GM21825 (cell line): ENCODE measurements at regions not wholly inside any gene's neighbourhood (a gene's known extent, or its start where the extent isn't known, plus 50 kb on each side); places are given as distances from the start of the nearest gene placed in this dataset.

Source experiments
- ATAC-seq: cut with Tn5 transposase; IDR thresholded peaks from one replicate; pipeline ENCODE4 v1.9.1; 2021; ENCODE audit warnings: mild to moderate bottlenecking, moderate library complexity; ENCODE audit not compliant: unreplicated experiment

DNA sequence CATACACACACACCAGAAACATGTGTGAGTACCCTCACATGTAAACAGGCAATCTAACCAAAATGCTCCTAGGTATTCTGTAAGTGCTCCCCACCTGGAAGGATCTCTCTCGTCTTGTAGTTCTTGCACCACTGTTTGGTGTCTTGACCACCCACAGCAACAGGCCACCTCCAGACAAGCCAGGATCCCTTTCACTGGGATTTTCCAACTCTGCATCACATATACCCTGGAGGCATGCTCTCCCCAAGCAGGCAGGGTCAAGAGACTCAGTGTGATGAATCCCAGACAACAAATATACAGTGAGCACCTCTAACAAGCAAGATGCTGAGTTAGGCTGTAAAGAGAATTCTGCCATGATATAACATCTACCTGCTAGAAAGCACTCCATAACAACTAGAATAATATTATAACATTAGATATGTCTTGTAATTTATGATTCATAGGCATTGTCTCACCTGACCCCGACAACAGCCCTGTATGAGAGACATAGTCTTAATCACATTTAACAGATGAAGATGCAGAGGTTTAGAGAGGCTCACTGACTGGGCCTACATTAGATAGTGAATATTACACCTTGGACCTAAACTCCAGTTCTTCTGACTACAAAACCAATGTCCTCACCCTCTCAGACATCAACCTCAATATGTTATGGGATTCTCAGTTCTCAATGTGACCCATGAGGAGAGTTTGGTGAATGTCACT is 76.5 kb upstream of the BCL6 start:
- ATAC-seq: no peak

DNA sequence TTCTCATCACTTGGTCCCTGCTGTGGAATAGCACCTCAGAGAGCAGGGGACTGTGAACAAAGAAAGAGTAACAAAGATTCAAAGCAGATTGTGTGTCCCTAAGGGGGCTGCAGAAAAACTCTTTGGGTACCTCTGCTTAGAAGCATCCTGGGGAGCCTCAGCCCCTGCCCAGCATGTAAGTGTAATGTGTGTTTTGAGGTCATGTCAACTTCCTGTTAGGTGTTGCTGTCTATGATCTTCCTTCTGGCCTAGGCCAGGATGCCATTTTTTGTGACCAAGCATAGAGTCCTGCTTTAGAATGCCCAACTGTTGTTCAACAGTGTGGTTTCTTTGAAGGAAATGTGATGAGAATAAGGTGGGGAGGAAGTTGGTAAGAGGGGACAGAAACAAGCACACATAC is 77.1 kb upstream of the BCL6 start:
- ATAC-seq: no peak

DNA sequence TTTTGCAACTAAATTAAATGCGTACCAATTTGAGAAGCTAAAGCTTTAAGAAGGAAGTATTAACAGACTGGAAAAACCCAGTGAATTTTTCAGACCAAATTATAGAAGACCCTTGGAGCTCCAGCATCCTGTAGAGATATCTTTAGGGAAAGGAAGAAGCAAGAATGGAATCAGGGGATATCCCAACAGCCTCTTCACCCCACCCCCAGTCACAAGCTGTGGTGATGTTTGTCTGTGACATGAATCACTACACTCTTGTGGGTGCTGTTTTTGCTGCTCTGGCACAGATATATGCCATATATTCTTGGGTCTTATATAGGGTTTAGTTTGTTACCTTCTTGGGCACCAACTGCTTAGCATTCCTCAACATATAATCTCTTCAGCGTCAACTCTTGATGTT is 78.5 kb upstream of the BCL6 start:
- ATAC-seq: no peak

DNA sequence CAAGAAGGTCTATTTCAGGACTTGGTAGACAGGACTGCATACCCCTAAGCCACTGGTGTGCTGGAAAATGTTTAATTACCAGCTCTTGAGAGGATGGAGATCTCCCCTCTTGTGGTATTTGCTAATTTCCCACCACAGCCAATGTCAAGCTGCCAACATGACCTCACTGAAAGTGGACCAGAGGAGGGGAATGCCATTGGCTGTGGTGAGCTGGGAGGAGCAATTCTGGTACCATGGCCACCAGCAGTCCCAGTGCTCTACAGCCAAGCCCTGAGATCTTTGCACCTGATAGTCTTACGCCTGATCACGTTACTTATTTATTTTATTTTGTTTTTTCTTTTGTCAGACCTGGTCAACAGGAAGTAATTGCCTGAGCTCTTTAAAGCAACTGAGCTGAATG is 82.5 kb upstream of the BCL6 start:
- no peak for ATAC-seq

DNA sequence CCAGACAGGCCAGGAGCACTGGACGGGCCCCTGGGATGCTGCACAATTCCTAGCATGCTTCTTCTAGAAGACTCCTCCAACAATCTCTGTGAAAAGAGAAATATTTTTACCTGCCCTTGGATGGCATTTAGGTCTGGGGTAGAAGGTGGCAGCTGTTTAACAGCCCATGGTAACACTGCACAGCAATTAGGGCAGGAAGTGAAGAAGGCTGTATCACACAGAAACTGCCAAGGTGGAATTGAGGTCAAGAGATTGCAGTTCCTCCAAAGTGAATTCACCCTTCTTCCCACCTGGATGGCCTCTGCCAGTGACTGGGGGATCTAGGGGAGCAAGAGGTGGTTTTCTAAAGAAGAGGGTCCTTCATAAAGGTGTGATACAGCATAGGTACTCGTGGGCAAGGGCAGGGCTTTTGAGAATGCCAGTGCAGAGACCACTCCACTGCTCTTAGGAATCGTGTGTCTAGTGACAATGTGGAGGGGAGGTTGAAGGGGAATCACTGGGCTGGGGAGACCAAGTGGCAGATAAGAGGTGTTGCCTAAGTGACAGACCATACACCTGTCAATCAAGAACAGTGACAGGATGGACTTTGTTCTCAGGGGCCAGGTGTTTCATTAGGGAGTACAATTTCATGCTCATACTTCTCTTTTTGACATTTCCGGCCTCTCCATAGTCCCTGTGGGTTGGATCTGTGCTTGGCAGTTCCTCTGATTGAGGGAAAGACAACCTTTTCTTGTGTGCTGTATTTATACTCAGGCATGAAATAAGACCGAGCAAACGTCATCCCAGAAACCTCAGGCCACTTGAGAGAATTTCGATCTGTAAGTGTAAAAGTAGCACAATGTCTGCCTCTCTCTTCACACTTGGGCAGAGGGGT is 83.5 kb upstream of the BCL6 start:
- no peak for ATAC-seq

DNA sequence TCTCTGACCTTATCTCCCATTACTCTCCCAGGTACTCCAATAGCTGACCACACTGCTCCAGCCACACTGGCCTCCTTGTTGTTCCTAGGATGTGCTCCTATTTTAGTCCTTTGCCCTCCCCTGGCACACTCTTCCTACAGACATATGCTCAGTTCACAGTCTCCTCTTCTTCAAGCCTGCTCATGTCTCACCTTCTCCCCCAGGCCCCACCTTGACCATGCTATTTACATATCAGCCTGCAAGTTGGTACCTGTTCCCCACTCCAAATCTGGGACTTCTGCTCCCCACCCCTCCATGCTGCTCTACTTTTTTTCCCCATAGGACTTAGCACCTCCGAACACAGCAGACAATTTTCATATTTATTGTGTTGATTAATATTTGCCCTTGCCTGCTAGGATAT is 84.9 kb upstream of the BCL6 start:
- no peak for ATAC-seq

DNA sequence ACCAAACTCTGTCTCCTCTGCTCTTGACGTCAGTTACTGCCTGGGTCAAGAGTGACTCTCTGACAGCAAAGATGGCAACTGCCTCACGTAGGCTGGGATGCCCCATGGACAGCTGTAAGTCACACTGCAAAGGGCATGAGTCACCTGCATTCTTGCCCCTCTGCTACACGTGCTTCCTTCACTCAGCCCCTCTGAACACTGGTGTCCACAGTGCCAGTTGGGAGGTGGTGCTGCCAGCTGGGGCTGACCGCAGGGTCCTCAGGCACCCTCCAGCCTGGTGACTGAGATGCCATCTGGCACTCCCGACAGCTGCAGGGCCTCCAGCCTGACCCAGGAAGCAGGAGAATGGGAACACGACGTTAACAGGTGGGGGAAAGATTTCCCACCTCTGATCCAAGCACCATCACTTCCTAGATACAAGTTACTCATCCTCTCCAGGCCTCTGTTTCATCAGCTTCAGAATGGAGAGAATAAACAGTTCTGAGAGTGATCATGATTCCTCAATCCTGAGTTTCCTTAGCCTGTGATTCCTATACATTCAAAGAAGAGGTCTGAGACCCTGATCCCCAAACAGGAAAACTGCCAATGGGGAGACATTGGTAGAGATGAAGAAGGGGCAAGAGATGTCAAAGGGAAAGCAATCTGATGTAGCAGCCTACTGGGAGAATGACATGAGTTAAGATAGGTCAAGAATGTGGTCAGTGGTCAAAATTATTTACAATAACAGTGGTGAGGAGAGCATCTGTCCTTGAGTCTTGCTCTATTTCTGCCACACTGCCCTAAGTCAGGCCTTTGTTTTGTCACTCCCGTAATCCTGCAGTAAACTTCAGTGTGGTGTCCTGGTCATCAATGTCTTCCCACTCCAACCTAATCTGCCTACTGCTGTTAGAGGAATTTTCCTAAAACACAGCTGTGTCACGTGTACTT is 86.1 kb upstream of the BCL6 start:
- ATAC-seq: no peak

DNA sequence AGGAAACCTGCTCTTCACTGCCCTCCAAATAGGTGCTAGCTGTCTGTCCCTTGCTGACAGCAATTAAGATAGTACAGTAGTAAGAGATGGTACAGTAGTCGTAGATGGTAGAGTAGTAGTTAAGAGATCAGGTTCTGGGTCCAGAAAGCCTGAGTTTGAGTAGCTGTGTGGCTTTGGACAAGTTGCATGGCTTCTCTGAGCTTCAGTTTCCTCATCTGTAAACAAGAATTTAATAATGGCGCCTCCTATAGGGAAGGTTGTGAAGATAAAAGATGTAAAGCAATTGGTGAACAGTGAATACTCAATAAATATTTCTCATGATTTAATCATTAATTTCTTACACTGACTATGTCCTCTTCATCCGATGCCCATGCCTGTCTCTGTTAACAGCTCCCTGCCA is 86.9 kb upstream of the BCL6 start:
- no peak for ATAC-seq

DNA sequence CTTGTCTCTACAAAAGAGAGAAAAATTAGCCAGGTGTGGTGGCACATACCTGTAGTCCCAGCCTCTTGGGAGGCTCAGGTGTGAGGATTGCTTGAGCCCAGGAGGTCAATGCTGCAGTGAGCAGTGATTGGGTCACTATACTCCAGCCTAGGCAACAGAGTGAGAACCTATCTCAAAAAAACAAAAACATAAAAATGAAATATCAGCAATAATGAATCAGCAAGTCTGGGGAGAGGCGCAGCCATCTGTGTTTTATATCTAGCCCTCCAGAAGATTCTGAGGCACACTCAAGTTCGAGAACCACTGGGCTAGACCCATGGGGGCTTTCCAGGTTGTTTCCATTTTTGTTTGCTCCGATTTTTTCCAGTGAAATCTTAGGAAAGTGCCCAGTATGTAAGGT is 88.1 kb upstream of the BCL6 start:
- no peak for ATAC-seq

DNA sequence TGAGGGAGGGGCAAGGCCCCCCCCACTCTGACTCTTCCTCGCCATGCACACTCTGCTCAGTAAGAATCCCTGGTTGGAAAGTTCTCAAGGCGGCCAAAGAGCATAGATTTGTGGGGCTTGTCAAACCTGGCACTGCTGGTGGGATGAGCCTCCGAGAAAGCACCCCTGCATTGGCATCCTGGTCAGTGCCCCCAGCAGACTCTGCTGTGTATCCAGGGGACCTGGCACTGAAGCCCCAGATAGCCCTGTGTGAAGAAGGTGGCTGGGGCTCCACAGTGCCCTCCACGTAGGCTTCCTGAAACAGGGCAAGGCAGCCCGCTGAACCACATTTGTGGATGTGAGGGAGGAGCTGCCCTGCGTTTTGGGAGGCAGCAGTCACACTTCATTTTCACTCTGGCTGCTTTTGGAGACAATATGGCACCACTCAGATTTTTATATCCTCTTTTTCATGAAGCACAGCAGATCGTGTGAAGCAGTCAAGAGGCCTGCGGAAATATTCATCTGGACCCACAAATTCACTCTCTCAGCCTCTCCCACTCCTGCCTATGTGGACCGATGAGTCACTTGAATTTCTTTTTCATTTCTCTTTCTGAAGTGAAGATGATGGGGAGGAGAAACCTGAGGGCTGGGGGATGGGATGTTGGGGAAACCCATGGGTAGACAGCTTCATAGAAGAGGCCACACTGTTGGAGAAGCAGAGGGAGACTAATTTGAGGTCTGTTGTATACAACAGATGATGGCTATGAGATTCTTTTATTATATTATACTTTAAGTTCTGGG is 88.7 kb upstream of the BCL6 start:
- ATAC-seq: no peak

DNA sequence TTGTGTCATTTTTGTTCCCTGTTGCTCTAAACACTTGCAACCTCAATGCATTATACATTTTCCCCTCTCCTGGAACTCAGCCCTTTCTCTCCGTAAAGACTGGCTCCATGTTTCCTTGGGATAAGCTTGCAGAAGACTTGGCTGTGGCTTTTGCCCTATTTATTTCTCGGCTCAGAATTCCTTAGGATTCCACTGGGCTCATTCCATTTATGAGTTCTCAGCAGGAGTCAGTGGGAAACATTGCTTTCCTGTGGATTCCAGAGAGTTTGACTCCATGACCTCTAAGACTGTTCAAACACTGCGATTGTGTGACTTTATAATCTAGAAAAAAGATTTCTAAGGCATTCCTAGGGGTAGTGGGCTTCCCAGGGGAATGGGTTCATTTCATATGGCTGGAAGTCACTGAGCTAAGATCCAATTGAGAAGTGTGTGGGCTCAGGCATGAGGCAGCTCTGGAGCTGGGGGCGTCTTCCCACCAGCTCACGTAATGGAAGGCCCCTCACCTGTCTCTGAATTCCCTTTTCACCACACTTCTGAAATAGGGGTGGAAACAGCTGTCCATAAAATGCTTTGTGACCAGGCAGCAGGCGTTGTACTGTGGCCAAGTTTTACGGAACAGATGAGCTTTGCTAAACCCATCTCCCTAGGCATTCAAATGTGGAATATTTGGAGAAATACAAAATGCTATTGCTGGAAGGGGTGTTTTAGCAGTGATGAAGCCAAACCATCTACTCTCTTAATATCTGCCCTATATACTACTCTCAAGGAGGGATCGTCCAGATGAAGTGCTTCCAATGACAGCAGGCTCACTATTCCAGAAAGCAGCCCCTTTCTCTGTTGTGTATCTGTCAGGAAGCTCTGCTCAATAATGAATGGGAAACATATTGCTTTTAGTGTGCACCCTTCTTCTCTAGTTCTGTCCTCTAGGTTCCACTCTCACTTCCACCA is 91.8 kb upstream of the BCL6 start:
- ATAC-seq: no peak

DNA sequence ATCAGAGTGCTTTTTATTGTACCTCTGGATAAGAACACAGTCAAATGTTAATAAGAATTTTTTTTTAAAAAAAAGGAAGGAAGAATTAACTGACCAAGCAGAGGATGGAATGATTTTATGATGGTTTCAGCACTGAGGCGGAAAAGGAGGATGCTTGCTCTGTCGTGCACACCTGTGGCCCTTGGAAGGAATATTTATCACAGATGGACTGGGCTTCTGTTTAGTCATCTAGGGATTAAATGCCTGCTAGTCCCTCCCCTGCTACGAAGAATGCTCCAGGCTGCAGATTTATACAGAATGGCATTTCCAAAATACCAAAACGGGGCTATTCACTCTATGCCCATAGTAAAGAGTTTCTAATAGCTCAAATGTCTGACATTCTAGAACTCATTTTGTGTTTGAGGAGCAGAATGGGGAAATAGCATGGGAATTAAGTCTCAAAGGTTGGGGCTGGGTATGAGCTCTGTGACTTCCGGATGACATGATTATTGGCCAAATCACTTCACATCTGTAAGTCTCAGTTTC is 92.8 kb upstream of the BCL6 start:
- no peak for ATAC-seq

DNA sequence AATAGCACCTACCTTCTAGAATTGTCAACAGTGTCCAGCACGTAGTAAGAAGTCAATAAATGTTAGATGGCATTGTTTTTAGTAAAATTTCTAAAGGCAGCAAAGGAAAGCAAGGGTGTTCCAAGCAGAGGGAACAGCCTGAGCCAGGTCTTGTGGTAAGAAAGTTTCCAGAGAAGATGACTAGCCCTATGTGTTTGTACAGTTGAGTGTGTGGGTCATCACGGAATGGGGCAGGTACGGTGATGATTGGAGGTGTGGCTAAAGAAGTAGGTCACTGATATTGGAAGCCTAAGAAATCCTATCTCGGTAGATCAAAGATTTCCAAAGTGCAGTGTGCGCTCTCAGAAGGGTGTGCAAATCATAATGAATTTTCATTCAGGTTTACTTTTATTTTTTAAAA is 94.2 kb upstream of the BCL6 start:
- no peak for ATAC-seq

DNA sequence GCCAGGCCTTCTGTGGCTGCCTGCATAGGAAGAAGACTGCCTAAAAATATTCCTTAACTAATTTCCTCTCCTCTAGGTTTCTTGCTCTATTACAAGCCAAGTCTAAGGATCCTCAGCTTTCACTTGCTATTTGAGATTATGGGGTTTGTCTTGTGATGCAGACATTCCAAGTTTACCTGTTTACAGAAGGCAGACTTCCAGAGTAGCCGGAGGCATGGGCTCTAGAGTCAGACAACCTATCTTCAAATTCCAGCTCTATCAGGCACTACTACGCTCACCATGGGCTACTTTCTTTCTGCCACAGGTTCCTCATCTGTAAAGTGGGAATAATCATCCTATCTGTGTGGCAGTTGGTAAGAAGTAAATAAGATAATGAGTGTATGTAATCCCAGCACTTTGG is 95.6 kb upstream of the BCL6 start:
- ATAC-seq: no peak

DNA sequence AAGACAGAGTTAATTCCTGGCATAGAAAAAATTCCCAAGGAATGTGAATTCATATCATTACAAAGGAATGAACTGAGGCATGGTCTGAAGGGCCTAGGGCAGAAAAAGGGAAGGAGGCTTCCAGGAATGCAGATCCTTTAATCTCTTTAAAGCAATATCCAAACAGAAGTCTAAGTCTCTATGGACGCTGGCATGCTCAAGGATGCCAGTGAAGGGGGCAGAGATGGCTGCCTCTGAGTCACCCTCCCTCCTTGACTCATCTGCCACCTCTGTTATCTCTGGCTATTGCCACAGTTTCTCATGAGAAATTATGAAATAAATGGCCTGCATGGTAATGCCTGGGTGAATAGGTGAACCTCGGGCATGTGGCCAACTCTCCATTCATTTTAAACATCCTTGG is 96.3 kb upstream of the BCL6 start:
- no peak for ATAC-seq

DNA sequence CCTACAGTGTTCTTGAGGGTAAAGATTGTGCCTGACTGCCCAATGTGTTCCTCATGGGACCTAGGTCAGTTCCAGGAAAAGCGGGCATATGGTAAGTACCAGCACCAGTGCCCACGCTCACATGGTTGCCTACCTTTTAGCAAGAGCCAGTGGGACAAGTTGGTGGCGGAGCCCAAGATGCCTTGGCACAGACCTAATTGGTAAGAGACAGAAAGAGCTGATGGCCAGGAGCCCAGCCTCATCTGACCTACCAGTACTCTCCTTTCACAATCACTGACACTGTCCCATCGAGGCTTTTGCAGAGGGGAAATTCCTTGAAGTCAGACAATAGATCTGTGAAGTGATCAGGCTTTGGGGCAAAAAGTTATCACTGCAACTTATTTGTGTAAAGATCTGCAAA is 98.4 kb upstream of the BCL6 start:
- ATAC-seq: no peak

DNA sequence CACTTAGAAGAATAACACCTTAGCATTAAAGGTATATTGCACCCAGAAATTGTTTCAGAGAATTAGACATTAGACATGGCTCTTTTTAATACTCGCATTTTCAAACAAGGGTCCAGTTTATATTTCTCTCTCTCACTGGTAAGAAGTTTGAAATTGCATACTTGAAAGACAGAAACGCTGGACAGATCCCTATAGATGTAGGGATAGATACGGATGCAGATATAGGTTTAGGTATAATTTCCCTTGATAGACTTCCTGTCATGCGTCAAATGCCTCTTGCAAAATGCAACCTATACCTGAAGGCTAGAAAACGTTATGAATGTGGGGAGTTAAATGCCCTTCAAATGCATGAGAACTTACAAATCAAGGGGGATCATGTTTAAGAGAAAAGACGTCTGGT is 99.4 kb upstream of the BCL6 start:
- no peak for ATAC-seq

DNA sequence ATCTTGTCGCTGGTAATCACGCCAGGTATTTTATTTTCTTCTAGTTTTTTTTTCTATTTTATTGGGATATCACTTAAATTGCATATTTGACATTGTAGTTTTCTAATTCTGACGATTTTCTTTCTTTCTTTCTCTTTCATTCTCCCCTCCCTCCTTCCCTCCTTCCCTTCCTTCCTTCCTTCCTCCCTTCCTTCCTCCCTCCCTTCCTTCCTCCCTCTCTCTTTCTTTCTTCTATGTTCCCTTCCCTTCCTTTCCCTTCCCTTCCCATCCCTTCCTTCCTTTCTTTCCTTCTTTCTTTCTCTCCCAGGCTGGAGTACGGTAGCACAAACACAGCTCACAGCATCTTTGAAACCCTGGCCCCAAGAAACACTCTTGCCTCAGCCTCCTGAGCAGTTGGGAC is 100.6 kb upstream of the BCL6 start:
- ATAC-seq: no peak

DNA sequence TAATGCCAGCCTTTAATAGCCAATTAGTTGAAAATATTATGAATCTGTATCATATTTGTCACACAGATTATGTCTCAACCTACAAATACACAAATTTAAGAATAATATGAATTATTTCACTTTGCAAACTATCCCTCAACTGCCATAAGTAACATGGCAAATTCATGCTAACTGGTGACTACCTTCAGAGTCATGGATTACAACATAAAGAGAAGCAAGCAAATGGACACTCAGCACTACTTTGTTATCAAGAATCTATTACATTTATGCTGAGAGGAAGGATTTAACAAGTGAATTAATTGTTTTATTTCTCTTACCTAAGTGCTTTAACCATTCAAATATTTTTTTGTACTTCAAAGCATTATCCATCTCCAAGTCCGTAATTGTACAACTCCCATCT is 103.1 kb upstream of the BCL6 start:
- no peak for ATAC-seq
